SK-N-SH treated with all-trans-retinoic acid at 6 μM for 48 hours (cell line): ENCODE measurements at regions not wholly inside any gene's neighbourhood (a gene's known extent, or its start where the extent isn't known, plus 50 kb on each side); places are given as distances from the start of the nearest gene placed in this dataset.

ENCODE experiments used
- ATAC-seq: fragments of 200-7000 bp; cut with Tn5 transposase; 3 replicates; pipeline ENCODE4 v1.9.1; 2020; ENCODE audit warnings: mild to moderate bottlenecking, moderate library complexity
- ARNTL ChIP-seq: fragments of 450-650 bp; formaldehyde crosslinking; IDR thresholded peaks from 2 replicates; pipeline ENCODE4 v1.5.0; 2020; ENCODE audit warnings: low read depth, mild to moderate bottlenecking, moderate library complexity, borderline replicate concordance
- BACH2 ChIP-seq: fragments of 250-450 bp; sonication (Bioruptor Pico); IDR thresholded peaks from 2 replicates; pipeline ENCODE4 v1.9.0; 2021; ENCODE audit warnings: mild to moderate bottlenecking, borderline replicate concordance
- CREB5 ChIP-seq: fragments of 250-450 bp; sonication (Bioruptor Pico); IDR thresholded peaks from 2 replicates; pipeline ENCODE4 v1.5.1; 2020; ENCODE audit warnings: low read depth, mild to moderate bottlenecking, moderate library complexity
- CSDC2 ChIP-seq: fragments of 250-450 bp; sonication (Bioruptor Pico); IDR thresholded peaks from 2 replicates; pipeline ENCODE4 v1.5.0; 2020; ENCODE audit warnings: mild to moderate bottlenecking, moderate library complexity
- CSRNP3 ChIP-seq: fragments of 250-450 bp; sonication (Bioruptor Pico); IDR thresholded peaks from 2 replicates; pipeline ENCODE4 v1.5.1; 2021; ENCODE audit warnings: mild to moderate bottlenecking, moderate library complexity
- GLIS3 ChIP-seq: fragments of 250-450 bp; sonication (Bioruptor Pico); IDR thresholded peaks from 2 replicates; pipeline ENCODE4 v1.5.0; 2020; ENCODE audit warnings: mild to moderate bottlenecking, moderate library complexity
- ISL1 ChIP-seq: fragments of 250-450 bp; sonication (Bioruptor Pico); IDR thresholded peaks from 2 replicates; pipeline ENCODE4 v2.1.2; 2022; ENCODE audit warnings: mild to moderate bottlenecking, moderate library complexity
- OSR1 ChIP-seq: fragments of 250-450 bp; sonication (Bioruptor Pico); IDR thresholded peaks from 2 replicates; pipeline ENCODE4 v1.8.0; 2022; ENCODE audit warnings: moderate library complexity, mild to moderate bottlenecking, inconsistent platforms
- PATZ1 ChIP-seq: fragments of 250-450 bp; sonication (Bioruptor Pico); IDR thresholded peaks from 2 replicates; pipeline ENCODE4 v1.8.0; 2020; ENCODE audit warnings: mild to moderate bottlenecking, moderate library complexity, borderline replicate concordance
- RARB ChIP-seq: fragments of 250-450 bp; sonication (Bioruptor Pico); IDR thresholded peaks from 2 replicates; pipeline ENCODE4 v1.8.0; 2021; ENCODE audit warnings: mild to moderate bottlenecking, moderate library complexity
- SNAI2 ChIP-seq: fragments of 250-450 bp; sonication (Bioruptor Pico); IDR thresholded peaks from 2 replicates; pipeline ENCODE4 v1.5.0; 2020; ENCODE audit warnings: mild to moderate bottlenecking, moderate library complexity
- TCF4 ChIP-seq: fragments of 250-450 bp; sonication (Bioruptor Pico); IDR thresholded peaks from 2 replicates; pipeline ENCODE4 v1.8.0; 2021; ENCODE audit warnings: mild to moderate bottlenecking, moderate library complexity, borderline replicate concordance
- TOX ChIP-seq: fragments of 250-450 bp; sonication (Bioruptor Pico); IDR thresholded peaks from 2 replicates; pipeline ENCODE4 v1.8.0; 2021; ENCODE audit warnings: mild to moderate bottlenecking, moderate library complexity, borderline replicate concordance
- TSHZ2 ChIP-seq: fragments of 250-450 bp; sonication (Bioruptor Pico); IDR thresholded peaks from 2 replicates; pipeline ENCODE4 v1.5.0; 2020; ENCODE audit warnings: mild to moderate bottlenecking, moderate library complexity
- ZC3H10 ChIP-seq: fragments of 250-450 bp; sonication (Bioruptor Pico); IDR thresholded peaks from 2 replicates; pipeline ENCODE4 v1.5.1; 2021; ENCODE audit warnings: mild to moderate bottlenecking, moderate library complexity
- ZFP3 ChIP-seq: fragments of 250-450 bp; sonication (Bioruptor Pico); IDR thresholded peaks from 2 replicates; pipeline ENCODE4 v1.5.0; 2020; ENCODE audit warnings: mild to moderate bottlenecking, moderate library complexity
- ZFP30 ChIP-seq: fragments of 450-650 bp; formaldehyde crosslinking; IDR thresholded peaks from 2 replicates; pipeline ENCODE4 v1.5.0; 2022; ENCODE audit warnings: mild to moderate bottlenecking, moderate library complexity
- ZNF565 ChIP-seq: fragments of 450-650 bp; formaldehyde crosslinking; conservative IDR thresholded peaks from 2 replicates; pipeline ENCODE4 v1.5.0; 2020; ENCODE audit warnings: low read depth, mild to moderate bottlenecking, moderate library complexity
- ZNF70 ChIP-seq: fragments of 450-650 bp; formaldehyde crosslinking; IDR thresholded peaks from 2 replicates; pipeline ENCODE4 v1.5.0; 2020; ENCODE audit warnings: mild to moderate bottlenecking, moderate library complexity
- ZNF8 ChIP-seq: fragments of 450-650 bp; formaldehyde crosslinking; IDR thresholded peaks from 2 replicates; pipeline ENCODE4 v1.5.0; 2020; ENCODE audit warnings: mild to moderate bottlenecking, moderate library complexity

GRCh38 chr3:166879661-166880060 is 500.4 kb downstream of the ZBBX start:
- no peak for ATAC-seq
- no peak for TF ChIP-seq TCF4 (CRISPR knock-in tag)
- TF ChIP-seq ZNF70 (CRISPR knock-in tag) = no peak
- no peak for TF ChIP-seq ISL1 (CRISPR knock-in tag)
- no peak for TF ChIP-seq CSDC2 (CRISPR knock-in tag)
- no peak for TF ChIP-seq ZC3H10 (CRISPR knock-in tag)
- TF ChIP-seq TSHZ2 (CRISPR knock-in tag) = no peak
- TF ChIP-seq CSRNP3 (CRISPR knock-in tag) = no peak
- TF ChIP-seq OSR1 (CRISPR knock-in tag) = no peak
- TF ChIP-seq ZNF8 (CRISPR knock-in tag) = no peak
- no peak for TF ChIP-seq ZFP30 (CRISPR knock-in tag)
- no peak for TF ChIP-seq PATZ1 (CRISPR knock-in tag)
- TF ChIP-seq ZFP3 (CRISPR knock-in tag) = no peak
- TF ChIP-seq BACH2 = no peak

GRCh38 chr3:166877971-166878370 is 502.1 kb downstream of the ZBBX start:
- no peak for ATAC-seq
- TF ChIP-seq PATZ1 (CRISPR knock-in tag) = no peak
- no peak for TF ChIP-seq CSRNP3 (CRISPR knock-in tag)
- no peak for TF ChIP-seq OSR1 (CRISPR knock-in tag)
- no peak for TF ChIP-seq CREB5 (CRISPR knock-in tag)
- TF ChIP-seq ARNTL (CRISPR knock-in tag) = no peak
- no peak for TF ChIP-seq ZFP30 (CRISPR knock-in tag)
- no peak for TF ChIP-seq ZNF565 (CRISPR knock-in tag)

- TF ChIP-seq CSDC2 (CRISPR knock-in tag) (no peak), GLIS3 (CRISPR knock-in tag) (no peak), RARB (no peak), ZNF565 (CRISPR knock-in tag) (no peak), TOX (CRISPR knock-in tag) (no peak), ISL1 (CRISPR knock-in tag) (no peak), SNAI2 (no peak), CSRNP3 (CRISPR knock-in tag) (no peak), BACH2 (no peak)
- no peak for ATAC-seq
These were observed 515.3 kb downstream of the ZBBX start for GRCh38 chr3:166864473-166865467.
